Heart left ventricle (tissue), 13 donors: ENCODE measurements at regions not wholly inside any gene's neighbourhood (a gene's known extent, or its start where the extent isn't known, plus 50 kb on each side); places are given as distances from the start of the nearest gene placed in this dataset.

Experiments used
- CTCF ChIP-seq, 12 donors: fragments of 200-600 bp; sonication (generic) in 4 of 12; IDR thresholded peaks; one replicate each; pipeline versions ENCODE4 v1.5.0 to v1.8.0; 2018 to 2022; ENCODE audit warnings: antibody characterized with exemption in 12 of 12, mild to moderate bottlenecking in 5 of 12
- POLR2A ChIP-seq, 2 donors: fragments of 450-650 bp; IDR thresholded peaks; one replicate each; pipeline ENCODE4 v1.6.1; 2017; ENCODE audit warnings: antibody characterized with exemption in 2 of 2, mild to moderate bottlenecking in 2 of 2, moderate library complexity in 2 of 2
- donor health status: ischemic (EF 13 %, LVEDD 7.1; RV severe dilation, severe dysfunction).
- donor health status: DM: no; HTN: yes; CAD: no.
- donor health status: DM: no; HTN: no; CAD: no.
- donor health status: ischemic (EF 25% LVEDD 6.9; RV normal size, moderate dysfunction).
- donor health status: ischemic (EF 25% LVEDD 5.7; RV mildly dilated, moderate dysfunction).
- donor health status: ischemic (EF 35%, LVEDD 5.7; RV mildly dilated, moderate dysfunction).
- donor health status: nonischemic (EF 11% LVEDD 7.7; RV severe dilation, severe dysfunction).
- donor health status: DM: yes; HTN: yes; CAD: no.
- donor health status: PGD.
- donor health status: ischemic (EF 29% LVEDD 5.4; RV normal size, mild dysfunction).
- donor health status: nonischemic (EF 23%, LVEDD 6.1; RV moderate dilation, normal function).

GRCh38 chr11:103619480-103619879, 417.0 kb upstream of the DDI1 start:
- TF ChIP-seq POLR2A (IDR thresholded peaks at IDR 0.05) (no peak), CTCF (IDR thresholded peaks at IDR 0.05) (peak in 2 of 12 donors; percentile 9 to 21)
